ENCODE measurements at regions not wholly inside any gene's neighbourhood (a gene's known extent, or its start where the extent isn't known, plus 50 kb on each side); places are given as distances from the start of the nearest gene placed in this dataset.

DNA sequence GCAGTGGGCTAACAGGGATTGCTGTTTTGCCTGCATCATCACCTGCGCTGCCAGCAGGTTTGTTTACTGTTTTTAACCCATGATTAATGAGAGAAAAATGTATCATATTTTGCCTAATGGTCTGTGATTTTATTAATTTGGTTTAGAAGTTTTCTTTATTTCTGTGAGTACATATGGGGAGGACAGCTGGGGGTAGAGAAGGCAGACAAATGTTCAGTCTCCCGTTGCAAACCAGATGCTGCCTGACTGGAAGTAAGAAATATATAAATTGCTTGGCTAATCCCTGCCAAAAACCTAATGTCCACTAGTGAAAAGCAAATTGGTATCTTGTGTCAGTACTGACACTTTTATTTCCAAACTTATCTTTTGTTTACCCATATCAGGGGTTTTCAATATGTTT lies 1766.1 kb upstream of the C9orf72 start:
- Histone ChIP-seq H3K79me1 (ENCODE audit: low read depth in 1 of 2, low read length in 2 of 2) (no peaks in the 10 kb centered on the region), H4K5ac (ENCODE audit: low read depth, low read length) (no peak overlapping the region), H3K27ac (ENCODE audit: insufficient read depth, low read length) (no peak overlapping the region), H2BK120ac (ENCODE audit: low read depth, low read length) (no peak overlapping the region), H3K9me1 (ENCODE audit: insufficient read depth, low read length) (no peaks in the 10 kb centered on the region), H2BK20ac (ENCODE audit: low read depth, low read length) (no peak overlapping the region), H3K18ac (ENCODE audit: low read depth, low read length) (no peak overlapping the region), H2AK9ac (replicated peaks; ENCODE audit: low read depth, low read length, poor library complexity) (no peak overlapping the region), H4K20me1 (ENCODE audit: insufficient read depth, low read length) (no peaks in the 10 kb centered on the region), H4K8ac (ENCODE audit: low read depth in 2 of 2, low read length in 2 of 2) (no peak overlapping the region), H4K91ac (ENCODE audit: insufficient read depth, low read depth, low read length) (no peak overlapping the region), H2AFZ (replicated peaks; ENCODE audit: low read length, poor library complexity) (no peak overlapping the region), H3K4me2 (ENCODE audit: low read depth, low read length) (no peak overlapping the region), H3K9ac (ENCODE audit: low read depth, low read length) (no peak overlapping the region), H3K4me3 (ENCODE audit: insufficient read depth, low read depth, low read length) (no peak overlapping the region), H3K36me3 (ENCODE audit: control insufficient read depth, insufficient read depth, low read length) (no peaks in the 10 kb centered on the region), H3K27me3 (ENCODE audit: control insufficient read depth, insufficient read depth, low read length) (no peaks in the 10 kb centered on the region), H2BK15ac (ENCODE audit: low read depth, low read length) (no peak overlapping the region), H3K14ac (replicated peaks; ENCODE audit: low read depth, low read length) (no peak overlapping the region), H3K4ac (ENCODE audit: low read depth, low read length) (no peak overlapping the region), H3K56ac (ENCODE audit: extremely low read depth, insufficient read depth, low read length) (no peak overlapping the region), H3K9me3 (ENCODE audit: control insufficient read depth, insufficient read depth, low read length) (no peaks in the 10 kb centered on the region; the same call in 1 of the 2 replicates), H2AK5ac (ENCODE audit: low read depth, low read length) (no peak overlapping the region), H3K4me1 (ENCODE audit: control insufficient read depth, insufficient read depth, low read length) (no peaks in the 10 kb centered on the region), H2BK5ac (ENCODE audit: low read depth, low read length, poor library complexity, severe bottlenecking) (no peak overlapping the region), H3K23ac (ENCODE audit: low read depth, low read length) (no peak overlapping the region)
- ATAC-seq (ENCODE audit: low read depth) (no peak), DNase-seq (no peak)
- CTCF ChIA-PET = no interaction called here
- in situ Hi-C loops (cut with MboI; ENCODE audit: low sequenced_read_pairs) (no loop called here), dilution Hi-C loops (cut with HindIII; ENCODE audit: low sequenced_read_pairs, unreplicated experiment) (no loop called here), intact Hi-C loops (cut with micrococcal nuclease) (no loop called here)
- BruUV-seq (replicated peaks) = no TSS peak
- no CpG with 5 or more reads among the region's 2 CpGs for WGBS, 2 experiments (ENCODE audit: extremely low coverage in 2 of 2, insufficient read length in 1 of 2)
- POLR2A ChIA-PET (ENCODE audit: unreplicated experiment) = no interaction called here
- TF ChIP-seq MAFK (IDR thresholded peaks at IDR 0.05; ENCODE audit: low read depth, low read length) = no peak
- no peak for TF ChIP-seq MXI1 (IDR thresholded peaks at IDR 0.05; ENCODE audit: borderline replicate concordance, low read depth, low read length)
- TF ChIP-seq NFE2L2 (IDR thresholded peaks at IDR 0.05; ENCODE audit: low read depth, low read length) = no peak
- TF ChIP-seq CEBPB (IDR thresholded peaks at IDR 0.05; ENCODE audit: low read depth, low read length) = no peak
- no peak for TF ChIP-seq BHLHE40 (IDR thresholded peaks at IDR 0.05; ENCODE audit: low read depth, low read length)
- TF ChIP-seq, protein P1, sequence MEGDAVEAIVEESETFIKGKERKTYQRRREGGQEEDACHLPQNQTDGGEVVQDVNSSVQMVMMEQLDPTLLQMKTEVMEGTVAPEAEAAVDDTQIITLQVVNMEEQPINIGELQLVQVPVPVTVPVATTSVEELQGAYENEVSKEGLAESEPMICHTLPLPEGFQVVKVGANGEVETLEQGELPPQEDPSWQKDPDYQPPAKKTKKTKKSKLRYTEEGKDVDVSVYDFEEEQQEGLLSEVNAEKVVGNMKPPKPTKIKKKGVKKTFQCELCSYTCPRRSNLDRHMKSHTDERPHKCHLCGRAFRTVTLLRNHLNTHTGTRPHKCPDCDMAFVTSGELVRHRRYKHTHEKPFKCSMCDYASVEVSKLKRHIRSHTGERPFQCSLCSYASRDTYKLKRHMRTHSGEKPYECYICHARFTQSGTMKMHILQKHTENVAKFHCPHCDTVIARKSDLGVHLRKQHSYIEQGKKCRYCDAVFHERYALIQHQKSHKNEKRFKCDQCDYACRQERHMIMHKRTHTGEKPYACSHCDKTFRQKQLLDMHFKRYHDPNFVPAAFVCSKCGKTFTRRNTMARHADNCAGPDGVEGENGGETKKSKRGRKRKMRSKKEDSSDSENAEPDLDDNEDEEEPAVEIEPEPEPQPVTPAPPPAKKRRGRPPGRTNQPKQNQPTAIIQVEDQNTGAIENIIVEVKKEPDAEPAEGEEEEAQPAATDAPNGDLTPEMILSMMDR (conservative IDR thresholded peaks at IDR 0.05; ENCODE audit: low read depth, low read length) = no peak
- TF ChIP-seq, protein P2, sequence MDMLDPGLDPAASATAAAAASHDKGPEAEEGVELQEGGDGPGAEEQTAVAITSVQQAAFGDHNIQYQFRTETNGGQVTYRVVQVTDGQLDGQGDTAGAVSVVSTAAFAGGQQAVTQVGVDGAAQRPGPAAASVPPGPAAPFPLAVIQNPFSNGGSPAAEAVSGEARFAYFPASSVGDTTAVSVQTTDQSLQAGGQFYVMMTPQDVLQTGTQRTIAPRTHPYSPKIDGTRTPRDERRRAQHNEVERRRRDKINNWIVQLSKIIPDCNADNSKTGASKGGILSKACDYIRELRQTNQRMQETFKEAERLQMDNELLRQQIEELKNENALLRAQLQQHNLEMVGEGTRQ (IDR thresholded peaks at IDR 0.05; ENCODE audit: low read depth, low read length) = no peak
- no peak for TF ChIP-seq POLR2A (IDR thresholded peaks at IDR 0.05; ENCODE audit: low read depth, low read length)
- TF ChIP-seq CHD1 (IDR thresholded peaks at IDR 0.05; ENCODE audit: low read depth, low read length) = no peak
